ENCODE measurements at regions not wholly inside any gene's neighbourhood (a gene's known extent, or its start where the extent isn't known, plus 50 kb on each side); places are given as distances from the start of the nearest gene placed in this dataset.

GRCh38 chr16:8377864-8378263, 212.4 kb downstream of the TMEM114 start:
- 63 to 72% (median 68%) methylated on average over 3 of the region's 3 CpGs for WGBS, 4 donors
- ATAC-seq: no peak

GRCh38 chr16:8376858-8377257, 213.5 kb downstream of the TMEM114 start:
- ATAC-seq: no peak
- Histone ChIP-seq H3K27me3 (peaks cover 0 to 5% (median 0%) of the 10 kb centered on the region in 9 donors), H3K4me1 (no peaks in the 10 kb centered on the region), H3K9me3 (peaks cover 0 to 2% (median 0%) of the 10 kb centered on the region in 12 donors), H3K27ac (no peak overlapping the region), H3K4me3 (no peak overlapping the region), H3K36me3 (no peaks in the 10 kb centered on the region)
- intact Hi-C loops (cut with DNase I): no loop called here
- TF ChIP-seq POLR2A (IDR thresholded peaks at IDR 0.05): no peak
- TF ChIP-seq, protein P1, sequence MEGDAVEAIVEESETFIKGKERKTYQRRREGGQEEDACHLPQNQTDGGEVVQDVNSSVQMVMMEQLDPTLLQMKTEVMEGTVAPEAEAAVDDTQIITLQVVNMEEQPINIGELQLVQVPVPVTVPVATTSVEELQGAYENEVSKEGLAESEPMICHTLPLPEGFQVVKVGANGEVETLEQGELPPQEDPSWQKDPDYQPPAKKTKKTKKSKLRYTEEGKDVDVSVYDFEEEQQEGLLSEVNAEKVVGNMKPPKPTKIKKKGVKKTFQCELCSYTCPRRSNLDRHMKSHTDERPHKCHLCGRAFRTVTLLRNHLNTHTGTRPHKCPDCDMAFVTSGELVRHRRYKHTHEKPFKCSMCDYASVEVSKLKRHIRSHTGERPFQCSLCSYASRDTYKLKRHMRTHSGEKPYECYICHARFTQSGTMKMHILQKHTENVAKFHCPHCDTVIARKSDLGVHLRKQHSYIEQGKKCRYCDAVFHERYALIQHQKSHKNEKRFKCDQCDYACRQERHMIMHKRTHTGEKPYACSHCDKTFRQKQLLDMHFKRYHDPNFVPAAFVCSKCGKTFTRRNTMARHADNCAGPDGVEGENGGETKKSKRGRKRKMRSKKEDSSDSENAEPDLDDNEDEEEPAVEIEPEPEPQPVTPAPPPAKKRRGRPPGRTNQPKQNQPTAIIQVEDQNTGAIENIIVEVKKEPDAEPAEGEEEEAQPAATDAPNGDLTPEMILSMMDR (IDR thresholded peaks at IDR 0.05): no peak
- DNase-seq: no peak

More at GRCh38 chr16:8377864-8378263, 212.4 kb downstream of the TMEM114 start:
- H3K4me3 ChIP-seq: no peak overlapping the region
- H3K27ac ChIP-seq: no peak overlapping the region
- DNase-seq: no peak
- no peak for TF ChIP-seq POLR2A (IDR thresholded peaks at IDR 0.05)
- TF ChIP-seq, protein P1 (IDR thresholded peaks at IDR 0.05): no peak
- no peaks in the 10 kb centered on the region for H3K36me3 ChIP-seq
- H3K27me3 ChIP-seq: peaks cover 0 to 5% (median 0%) of the 10 kb centered on the region in 9 donors
- intact Hi-C loops (cut with DNase I): no loop called here
- no peaks in the 10 kb centered on the region for H3K9me3 ChIP-seq
- no peaks in the 10 kb centered on the region for H3K4me1 ChIP-seq

- DNase-seq (no peak), ATAC-seq (no peak)
- intact Hi-C loops (cut with DNase I): no loop called here
- no peaks in the 10 kb centered on the region for H3K4me1 ChIP-seq
- H3K4me3 ChIP-seq: no peak overlapping the region
- H3K27ac ChIP-seq: no peak overlapping the region
- 35 to 63% (median 50%) methylated on average over 2 of the region's 2 CpGs for WGBS, 4 donors
- peaks cover 0 to 5% (median 0%) of the 10 kb centered on the region in 9 donors for H3K27me3 ChIP-seq
- H3K36me3 ChIP-seq: no peaks in the 10 kb centered on the region
- no peak for TF ChIP-seq POLR2A (IDR thresholded peaks at IDR 0.05)
- TF ChIP-seq, protein P1 (IDR thresholded peaks at IDR 0.05): no peak
- H3K9me3 ChIP-seq: peaks cover 0 to 6% (median 0%) of the 10 kb centered on the region in 12 donors
These were observed 213.9 kb downstream of the TMEM114 start for GRCh38 chr16:8376430-8376829.

GRCh38 chr16:8375232-8375587, 215.1 kb downstream of the TMEM114 start:
- WGBS, 4 donors: 57 to 75% (median 64%) methylated on average over 1 of the region's 1 CpG
- H3K36me3 ChIP-seq: no peaks in the 10 kb centered on the region
- H3K4me3 ChIP-seq: no peak overlapping the region
- ATAC-seq (no peak), DNase-seq (no peak)
- no peaks in the 10 kb centered on the region for H3K4me1 ChIP-seq
- H3K9me3 ChIP-seq: peaks cover 0 to 12% (median 0%) of the 10 kb centered on the region in 12 donors
- TF ChIP-seq, protein P1 (IDR thresholded peaks at IDR 0.05): no peak
- no peak for TF ChIP-seq POLR2A (IDR thresholded peaks at IDR 0.05)
- H3K27me3 ChIP-seq: peaks cover 0 to 5% (median 0%) of the 10 kb centered on the region in 9 donors
- no peak overlapping the region for H3K27ac ChIP-seq
- intact Hi-C loops (cut with DNase I): no loop called here
